Umbilical cord (tissue), 1 donor: ENCODE measurements at regions not wholly inside any gene's neighbourhood (a gene's known extent, or its start where the extent isn't known, plus 50 kb on each side); places are given as distances from the start of the nearest gene placed in this dataset.
"Not testable (repeated sequence)": the region's sequence is repeated elsewhere in the genome, so short reads cannot be mapped to it uniquely, and the experiment has no call there.

ENCODE experiments used
- DNase-seq: peaks from one replicate; pipeline ENCODE4 v3.0.0-alpha.2; 2015; ENCODE audit warnings: low spot score

DNA sequence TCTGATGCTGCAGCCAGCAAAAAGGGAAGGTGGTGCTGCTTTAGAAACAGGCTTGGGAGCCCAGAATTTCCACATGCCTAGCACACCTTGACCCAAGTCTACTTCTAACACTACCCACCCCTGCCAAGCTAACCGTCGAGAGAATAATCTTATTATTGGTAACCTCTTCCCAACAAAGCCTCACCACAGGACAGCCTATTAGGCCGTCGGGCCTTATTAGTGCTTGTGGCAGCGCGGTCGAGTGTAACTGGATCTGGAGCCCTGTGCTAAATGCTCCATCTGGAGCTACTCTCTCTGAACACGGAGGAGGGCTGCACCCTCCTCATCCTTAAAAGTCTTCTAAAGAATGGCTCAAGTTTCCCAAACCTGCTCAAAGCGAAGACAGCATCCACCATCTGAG is 165.5 kb upstream of the NFIA start:
- DNase-seq, result no peak

DNA sequence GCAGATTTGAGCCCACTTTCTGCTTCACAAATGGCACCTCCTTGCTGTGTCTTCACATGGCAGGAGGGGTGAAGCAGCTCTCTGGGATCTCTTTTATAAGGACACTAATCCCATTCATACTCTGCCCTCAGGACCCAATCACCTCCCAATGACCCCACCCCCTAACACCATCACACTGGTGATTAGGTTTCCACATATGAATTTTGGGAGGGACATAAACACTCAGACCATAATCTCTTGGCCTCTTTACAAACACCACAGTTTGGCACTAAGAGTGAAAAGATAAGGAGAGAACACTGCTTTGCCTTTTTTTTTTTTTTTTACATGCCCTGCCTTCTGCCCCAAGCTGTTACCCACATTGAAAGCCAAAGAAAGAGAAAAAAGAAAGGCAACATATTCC is 166.2 kb upstream of the NFIA start:
- DNase-seq, result no peak

DNA sequence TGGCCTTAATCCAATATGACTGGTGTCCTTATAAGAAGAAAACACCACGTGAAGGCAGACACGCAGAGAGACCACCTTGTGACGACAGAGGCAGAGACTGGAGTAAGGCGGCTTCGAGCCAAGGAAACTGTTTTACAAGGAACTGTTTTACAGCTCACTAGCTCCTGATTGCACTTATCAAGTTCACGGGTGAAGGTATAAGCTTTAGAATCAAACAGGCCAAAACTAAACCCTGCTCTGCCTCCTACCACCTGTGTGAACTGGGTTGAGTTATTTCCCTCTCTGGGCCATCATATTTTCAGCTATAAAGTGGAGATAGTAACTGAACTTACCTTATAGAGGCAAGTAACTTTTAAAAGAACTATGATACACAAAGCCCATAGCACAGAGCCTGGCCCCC is 166.9 kb upstream of the NFIA start:
- DNase-seq, result no peak

DNA sequence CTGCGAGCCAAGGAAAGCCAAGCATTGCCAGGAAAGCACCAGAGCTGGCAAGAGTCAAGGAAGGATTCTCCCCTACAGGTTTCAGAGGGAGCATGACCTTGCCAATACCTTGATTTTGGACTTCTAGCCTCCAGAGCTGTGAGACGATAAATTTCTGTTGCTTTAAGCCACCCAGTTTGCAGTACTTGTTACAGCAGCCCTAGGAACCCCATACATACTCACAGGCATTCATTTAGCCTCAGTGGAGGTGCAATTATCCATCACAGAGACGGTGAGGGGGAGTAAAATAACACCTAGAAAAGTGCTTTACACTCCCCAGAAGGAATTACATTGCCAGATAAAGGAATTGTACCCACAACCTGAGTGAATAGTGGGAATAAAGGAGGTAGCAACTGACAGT is 167.4 kb upstream of the NFIA start:
- no peak for DNase-seq

DNA sequence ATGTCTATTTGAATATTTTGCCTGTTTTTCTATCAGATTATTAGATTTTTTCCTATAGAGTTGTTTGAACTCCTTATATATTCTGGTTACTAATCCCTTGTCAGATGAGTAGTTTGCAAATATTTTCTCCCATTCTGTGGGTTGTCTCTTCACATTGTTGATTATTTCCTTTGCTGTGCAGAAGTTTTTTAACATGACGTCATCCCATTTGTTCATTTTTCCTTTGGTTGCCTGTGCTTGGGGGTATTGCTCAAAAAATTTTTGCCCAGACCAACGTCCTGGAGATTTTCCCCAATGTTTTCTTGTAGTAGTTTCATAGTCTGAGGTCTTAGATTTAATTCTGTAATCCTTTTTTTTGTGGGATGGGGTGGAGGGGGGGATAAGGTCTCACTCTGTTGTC is 168.7 kb upstream of the NFIA start:
- DNase-seq, result not testable (repeated sequence)

DNA sequence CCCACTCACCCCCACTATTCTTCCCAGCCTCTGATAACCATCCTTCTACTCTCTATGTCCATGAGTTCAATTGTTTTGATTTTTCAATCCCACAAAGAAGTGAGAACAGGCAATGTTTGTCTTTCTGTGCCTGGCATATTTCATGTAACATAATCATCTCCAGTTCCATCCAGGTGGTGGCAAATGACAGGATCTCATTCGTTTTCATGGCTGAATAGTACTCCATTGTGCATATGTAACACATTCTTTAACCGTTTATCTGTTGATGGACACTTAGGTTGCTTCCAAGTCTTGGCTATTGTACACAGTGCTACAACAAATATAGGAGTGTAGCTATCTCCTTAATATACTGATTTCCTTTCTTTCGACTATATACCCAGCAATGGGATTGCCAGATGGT is 169.3 kb upstream of the NFIA start:
- no peak for DNase-seq

DNA sequence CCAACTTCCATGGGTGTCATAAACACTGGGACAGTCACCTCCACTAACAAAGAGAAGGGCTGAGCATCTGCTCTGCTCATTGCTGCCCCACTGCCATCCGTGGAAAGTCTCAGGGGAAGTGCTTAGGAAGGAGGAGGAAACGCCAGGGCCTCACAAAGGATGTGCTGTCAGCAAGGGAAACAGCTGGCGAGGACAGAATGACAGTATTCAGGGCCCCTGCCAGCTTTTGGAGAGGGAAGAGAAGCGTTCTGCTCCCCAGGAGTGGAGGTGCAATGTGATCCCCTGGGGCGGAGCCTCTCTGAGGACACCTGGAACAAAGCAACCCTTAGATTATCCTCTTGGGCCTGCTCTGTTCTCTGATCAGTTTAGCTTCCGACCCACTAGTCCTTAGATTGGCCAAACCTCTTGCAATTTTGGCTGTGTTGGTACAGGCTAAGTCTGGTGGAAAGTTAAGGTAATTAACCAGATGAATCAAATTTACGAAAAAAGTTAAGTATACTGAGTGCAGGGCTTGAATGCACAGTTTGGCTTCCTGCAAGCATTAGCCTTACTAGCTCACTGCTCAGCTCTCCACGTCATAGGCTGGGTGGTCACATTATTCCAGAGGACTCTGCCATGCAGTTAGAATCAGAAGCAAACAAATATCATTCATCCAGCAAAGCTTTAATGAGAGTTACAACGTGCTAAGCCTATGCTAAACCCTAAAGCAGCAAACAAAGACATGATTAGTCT is 170.2 kb upstream of the NFIA start:
- peak; percentile 28 for DNase-seq

DNA sequence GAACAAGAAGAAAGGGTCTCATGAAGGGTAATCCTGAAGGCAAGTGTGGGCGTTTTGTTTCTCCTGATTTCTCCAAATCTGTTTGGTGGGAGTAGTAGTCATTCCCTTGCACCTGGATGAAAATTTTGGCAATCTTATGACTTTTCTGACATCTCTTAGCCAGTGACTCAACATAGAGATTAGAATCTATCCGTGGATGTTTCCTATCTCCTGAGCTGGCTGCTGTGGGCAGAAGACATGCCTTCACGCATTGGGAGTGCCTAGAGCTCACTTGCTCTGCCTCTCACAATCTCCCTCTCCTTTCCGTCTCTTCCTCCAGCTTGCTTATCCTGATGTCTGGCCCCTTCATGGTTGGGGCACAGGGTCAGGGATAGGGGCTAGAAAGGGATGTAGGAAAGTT is 174.2 kb upstream of the NFIA start:
- no peak for DNase-seq

DNA sequence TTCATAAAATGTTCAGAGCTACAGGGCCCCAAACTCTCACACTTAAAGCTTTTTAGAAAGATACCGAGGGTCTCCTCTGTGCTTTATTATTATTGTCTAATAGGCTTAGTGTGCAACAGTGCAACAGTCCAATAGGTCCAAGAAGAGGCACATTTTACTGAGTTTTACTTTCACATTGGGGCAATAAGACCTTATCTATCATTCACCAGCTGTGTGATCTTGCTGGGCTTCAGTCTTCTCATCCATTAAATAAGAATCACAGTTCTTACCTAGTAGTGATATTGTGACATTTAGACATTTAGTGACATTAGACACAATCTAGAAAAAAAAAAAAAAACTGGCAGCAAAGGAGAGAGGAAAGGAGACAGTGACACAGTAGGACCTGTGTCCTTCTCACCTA is 175.8 kb upstream of the NFIA start:
- no peak for DNase-seq

DNA sequence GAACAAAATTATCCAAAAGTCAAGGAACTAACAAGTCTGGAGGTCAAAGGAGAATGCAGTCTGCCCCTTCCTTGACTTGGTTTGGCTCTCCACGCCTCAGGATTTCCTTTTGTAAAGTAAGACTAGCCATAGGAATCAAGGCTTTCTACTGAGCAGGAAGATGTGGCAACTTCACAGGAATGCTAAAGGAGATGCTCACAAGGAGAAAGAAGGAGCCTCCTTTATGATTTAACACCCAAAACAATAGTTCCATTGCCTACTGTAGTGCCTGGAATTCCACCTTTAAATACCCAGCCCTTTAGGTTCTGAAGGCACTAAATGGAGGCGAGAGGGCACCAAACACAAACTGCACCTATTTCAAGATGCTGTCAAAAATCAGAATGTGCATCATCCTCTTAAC is 176.3 kb upstream of the NFIA start:
- no peak for DNase-seq

DNA sequence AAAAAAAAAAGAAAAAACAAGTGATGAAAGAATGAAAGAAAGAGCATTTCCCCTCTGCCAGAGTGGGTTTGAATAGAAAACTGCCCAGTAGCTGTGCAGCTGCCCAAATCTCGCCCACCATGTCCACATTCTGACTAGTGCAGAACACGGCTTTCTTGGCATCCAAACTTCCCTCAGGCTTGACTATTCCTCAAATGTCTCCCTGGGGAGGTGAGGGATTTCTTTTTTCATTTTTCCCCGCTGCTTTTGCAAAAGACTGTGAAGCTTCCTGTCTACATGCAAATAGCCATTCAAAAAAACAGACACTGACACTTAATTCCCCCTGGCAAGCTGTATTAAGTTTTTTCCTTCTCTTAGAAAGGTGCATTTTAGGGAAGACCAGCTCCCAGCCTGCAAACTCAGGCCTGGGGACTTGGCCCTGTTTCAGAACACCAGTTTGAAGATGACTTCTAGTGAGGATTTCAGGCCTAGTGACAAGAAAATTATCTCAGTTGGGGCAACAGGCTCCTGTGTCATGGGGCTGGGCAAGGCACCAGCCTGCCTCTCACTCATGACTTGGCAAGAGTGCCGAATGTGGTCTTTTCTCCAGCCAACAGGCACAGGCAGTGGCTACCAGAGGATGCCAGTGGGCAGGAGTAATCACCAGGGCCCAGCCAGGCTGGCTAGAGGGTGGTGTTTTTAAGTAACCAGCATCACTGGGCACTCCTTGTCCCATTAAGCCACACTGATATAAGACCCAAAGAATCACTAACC is 178.1 kb upstream of the NFIA start:
- DNase-seq, result peak; percentile 44

DNA sequence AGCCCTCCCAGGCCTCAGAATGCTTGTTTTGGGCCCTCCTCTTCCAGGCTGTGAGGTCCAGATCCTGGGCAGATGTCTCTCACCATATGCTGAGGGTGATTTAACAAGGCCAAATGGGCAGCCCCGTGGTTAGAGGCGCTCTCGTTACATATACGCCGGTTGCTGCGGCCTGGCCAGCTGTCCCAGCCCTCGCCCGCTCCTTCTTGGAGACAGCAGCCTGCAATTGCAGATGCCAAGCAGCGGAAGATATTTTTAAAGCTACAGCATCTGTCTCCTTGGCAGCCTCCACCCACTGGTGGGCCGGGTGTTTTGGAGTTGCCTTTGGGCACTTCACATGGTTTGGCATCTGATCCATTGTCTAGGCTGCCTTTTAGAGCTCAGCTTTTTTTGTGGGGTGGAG is 178.8 kb upstream of the NFIA start:
- peak; percentile 35 for DNase-seq

DNA sequence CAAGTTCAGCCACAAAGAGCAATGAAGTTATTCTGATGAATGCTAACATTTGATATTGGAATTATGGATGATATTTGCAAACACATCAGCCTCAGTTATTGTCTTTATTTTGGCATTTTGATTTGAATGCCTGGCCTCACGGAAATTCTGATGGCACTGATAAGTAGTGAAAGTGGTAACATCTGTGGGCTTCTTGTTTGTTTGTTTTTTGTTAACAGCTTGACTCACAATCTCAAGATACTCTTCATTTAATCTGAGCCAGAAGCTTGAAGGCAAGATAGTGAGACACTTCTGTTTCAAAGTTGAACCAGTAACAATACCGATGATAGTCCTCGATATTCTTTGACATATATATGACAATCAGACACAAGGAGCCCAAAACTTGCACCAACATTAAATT is 182.9 kb upstream of the NFIA start:
- DNase-seq, result no peak

DNA sequence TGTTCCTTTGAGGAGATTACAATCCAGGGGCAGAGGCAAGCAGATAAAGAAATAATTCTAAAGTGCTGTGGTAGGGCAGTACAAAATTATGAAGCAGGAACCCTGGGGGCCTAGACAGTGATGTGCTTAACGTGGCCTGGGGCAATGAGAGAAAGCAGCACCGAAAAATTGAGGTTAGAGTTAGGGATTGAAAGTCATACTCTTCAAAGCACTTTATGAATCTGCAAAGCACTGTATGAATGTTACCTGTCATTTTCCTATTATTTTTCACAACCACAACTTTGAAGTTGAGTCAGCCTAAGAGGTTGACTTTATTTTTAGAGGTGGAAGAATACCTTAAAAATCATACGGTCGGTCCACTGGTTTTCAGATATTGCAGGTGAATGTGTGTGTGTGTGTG is 183.4 kb upstream of the NFIA start:
- no peak for DNase-seq

DNA sequence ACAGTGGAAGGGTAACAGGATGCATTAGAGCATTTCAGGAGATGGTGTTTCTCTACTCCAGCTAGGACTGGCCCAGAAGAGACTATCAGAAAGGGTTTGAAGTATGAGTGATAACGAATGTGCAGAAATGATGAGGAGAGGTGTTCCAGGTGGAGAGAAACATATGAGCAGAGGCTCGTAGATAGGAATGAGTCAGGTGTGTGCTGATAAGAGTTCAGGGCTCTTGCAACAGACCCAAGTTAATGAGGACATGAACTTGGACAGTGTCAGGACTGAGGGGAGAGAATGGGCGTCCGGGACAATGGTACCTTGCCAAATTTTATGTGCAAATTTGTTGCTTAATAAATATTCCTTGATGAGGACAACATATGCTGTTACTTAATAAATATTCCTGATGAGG is 183.9 kb upstream of the NFIA start:
- no peak for DNase-seq

DNA sequence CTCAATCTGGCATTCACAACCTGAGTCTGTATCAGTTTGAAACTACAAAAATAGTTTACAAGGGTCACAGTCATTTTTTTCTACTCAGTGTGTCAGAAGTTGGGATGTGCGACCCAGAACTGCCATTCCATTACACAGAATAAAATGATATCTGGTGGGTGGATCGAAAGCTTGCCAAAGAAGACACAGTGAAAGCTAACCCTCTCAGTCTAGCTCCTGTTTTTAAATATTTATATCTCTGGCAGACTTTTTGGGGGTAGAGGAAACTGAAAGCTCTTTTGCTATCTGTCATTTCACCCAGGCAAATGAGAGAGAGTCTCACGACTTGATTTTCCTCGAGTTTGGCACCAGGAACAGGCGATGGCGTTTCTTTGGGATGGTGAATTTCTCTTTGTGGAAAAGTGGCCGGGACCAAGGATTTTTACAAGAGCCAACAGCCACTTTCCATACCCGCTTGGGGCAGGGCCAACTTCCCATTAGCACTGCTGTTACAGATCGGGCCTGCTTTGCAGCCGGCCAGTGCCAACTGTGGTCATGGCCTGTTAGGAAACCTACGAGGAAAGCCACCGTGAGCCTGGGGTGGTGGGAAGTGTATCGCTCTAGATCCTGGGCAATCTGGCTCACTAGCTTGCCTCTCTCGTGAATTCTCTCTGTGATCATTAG is 185.5 kb upstream of the NFIA start:
- DNase-seq, result no peak

DNA sequence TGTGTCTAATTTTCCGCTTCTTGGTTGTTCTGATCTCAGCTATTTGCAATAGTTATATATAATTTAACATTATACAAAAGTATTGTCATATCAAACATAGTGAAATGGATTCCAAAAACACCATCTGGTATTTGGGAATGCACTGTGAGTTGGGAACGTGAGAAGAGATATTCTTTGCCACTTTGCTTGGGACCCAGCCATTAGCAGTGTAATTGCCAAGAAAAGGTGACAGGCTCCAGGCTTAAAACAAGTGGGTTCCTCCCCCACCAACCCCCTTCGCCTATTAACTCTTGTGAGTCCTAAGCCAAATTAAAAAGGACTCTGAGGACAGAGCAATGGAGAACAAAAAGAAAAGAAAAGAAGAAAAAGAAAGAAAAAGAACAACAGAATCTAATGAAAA is 186.7 kb upstream of the NFIA start:
- no peak for DNase-seq

DNA sequence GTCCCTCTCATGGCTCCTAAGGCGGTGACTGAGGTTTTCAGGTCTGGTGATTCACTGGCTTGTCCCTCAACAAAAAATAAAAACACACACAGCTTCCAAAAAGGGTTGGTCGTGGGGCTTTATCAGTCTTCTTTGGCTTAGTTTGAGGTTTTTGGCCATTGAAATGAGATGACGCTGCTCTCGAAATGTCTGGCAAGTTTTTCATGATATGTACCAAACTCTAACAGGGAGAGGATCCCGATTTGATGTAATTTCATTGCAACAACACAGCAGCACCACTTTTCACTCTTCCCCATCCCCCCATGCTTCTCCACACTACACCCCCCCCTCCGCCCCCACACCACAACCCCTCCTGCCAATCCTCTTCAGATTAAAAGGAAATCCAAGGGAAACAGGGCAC is 187.1 kb upstream of the NFIA start:
- DNase-seq, result no peak

DNA sequence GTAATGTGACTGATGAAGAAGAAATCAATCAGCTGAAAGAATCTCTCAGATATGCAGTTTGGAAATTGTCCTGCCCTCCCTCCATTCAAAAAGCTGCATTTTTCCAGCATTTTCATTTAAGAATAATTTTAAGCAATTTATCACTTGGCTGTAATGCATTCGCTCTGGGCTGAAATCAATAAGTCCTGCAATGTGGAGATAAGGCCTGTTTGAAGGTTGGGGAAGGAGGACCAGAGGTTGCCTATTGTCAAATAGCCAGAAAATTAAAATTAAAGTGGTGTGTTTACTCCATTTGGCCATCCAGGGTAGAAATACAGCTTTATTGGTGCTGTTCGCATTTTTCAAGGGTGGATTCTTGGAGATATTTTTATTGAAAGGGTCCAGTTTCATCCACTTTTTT is 187.6 kb upstream of the NFIA start:
- no peak for DNase-seq

DNA sequence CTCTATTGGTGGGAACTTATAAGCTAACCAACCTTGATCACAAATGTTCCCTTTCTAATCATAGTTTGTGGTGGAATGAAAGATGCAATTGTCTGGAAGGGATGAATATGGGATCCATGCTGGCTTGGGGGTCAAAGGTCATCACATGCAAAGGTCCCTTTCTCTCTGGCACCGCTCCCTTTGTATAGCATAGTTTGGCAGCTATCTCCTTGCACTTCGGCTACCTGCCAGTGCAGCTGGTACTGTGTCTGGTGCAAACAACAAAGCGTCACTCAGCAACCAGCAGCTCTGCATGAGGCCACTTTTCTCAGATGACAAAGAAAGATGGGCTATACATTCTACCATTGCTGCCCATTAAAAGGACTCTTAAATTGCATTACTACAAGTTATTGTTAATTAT is 188.2 kb upstream of the NFIA start:
- no peak for DNase-seq

DNA sequence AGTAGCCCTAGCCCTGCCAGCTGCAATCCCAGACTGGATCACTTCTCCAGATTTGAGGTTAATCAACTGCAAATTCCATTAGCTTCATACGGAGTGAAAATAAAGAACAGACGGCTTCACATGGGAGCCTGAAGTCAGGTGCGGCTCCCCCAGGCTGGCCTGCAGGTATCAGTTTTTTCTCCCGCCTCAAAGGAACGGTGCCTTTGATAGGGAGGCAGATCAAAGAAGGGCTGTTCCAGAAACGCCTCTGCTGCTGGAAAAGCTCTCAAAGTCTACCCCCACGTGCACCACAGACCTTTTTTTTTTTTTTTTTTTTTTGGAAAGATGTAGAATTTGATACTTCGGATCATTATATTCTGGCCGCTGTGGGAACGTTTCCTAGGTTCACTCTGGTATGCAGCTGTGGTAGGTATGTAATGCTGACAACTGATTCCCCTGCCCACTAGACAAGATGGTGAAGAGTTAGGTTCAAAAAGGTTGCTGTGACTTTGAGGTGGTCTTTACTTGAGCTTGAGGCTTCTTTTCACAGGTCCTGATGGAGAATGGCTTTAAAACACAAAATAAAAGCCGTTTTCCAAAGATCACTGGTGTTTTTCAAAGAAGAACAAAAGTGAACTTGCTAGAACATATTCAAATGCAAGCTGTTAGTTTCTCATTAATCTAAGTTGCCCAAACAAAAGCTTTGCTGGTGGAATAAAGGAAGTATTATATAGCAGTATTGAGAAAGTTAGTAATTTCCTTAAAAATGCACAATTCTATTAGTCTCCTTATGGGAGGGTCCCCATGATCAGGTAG is 189.0 kb upstream of the NFIA start:
- DNase-seq, result no peak

DNA sequence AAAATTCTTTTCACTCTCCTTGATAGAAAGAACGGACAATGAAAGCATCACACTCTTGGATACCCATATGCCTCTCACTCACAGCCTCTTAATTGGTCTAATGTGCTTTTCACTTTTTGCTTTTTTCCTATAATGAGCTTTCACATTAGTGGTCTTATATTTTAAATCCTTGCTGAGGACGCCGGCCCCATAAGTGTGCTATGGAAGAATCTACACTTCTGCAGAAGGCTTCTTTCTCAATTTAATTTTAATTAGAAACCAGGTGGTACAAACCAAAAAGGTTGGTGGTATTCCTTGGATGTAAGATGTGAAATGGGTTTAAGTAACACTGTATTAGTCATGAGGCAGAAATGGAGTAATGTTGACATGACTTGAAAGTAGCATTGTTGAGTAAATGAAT is 190.6 kb upstream of the NFIA start:
- DNase-seq, result no peak
